DOHH2 (cell line): ENCODE measurements at regions not wholly inside any gene's neighbourhood (a gene's known extent, or its start where the extent isn't known, plus 50 kb on each side); places are given as distances from the start of the nearest gene placed in this dataset.

Experiments
- H3F3A ChIP-seq: fragments of 200-600 bp; sonication (generic), shearing (Covaris generic); 2 replicates; pipeline ENCODE4 v1.6.0; 2016; ENCODE audit warnings: antibody characterized with exemption, mild to moderate bottlenecking; ENCODE audit not compliant: control insufficient read depth, insufficient read depth
- H3K27ac ChIP-seq: fragments of 200-600 bp; sonication (generic); 2 replicates; pipeline ENCODE4 v1.5.1; 2014; ENCODE audit warnings: low read depth, mild to moderate bottlenecking, low read length, moderate library complexity
- H3K27me3 ChIP-seq: fragments of 200-600 bp; sonication (generic); 2 replicates; pipeline ENCODE4 v1.6.1; 2014; ENCODE audit warnings: mild to moderate bottlenecking, low read length, mixed read lengths; ENCODE audit not compliant: control insufficient read depth
- H3K36me3 ChIP-seq: fragments of 200-600 bp; sonication (generic); 2 replicates; pipeline ENCODE4 v1.6.1; 2014; ENCODE audit warnings: mild to moderate bottlenecking, low read length, moderate library complexity, mixed read lengths; ENCODE audit not compliant: control insufficient read depth
- H3K4me1 ChIP-seq: fragments of 200-600 bp; sonication (generic); 2 replicates; pipeline ENCODE4 v1.6.1; 2014; ENCODE audit warnings: mild to moderate bottlenecking, low read length, mixed read lengths; ENCODE audit not compliant: control insufficient read depth
- H3K4me2 ChIP-seq: fragments of 200-600 bp; sonication (generic); 2 replicates; pipeline ENCODE4 v1.6.0; 2014; ENCODE audit warnings: mild to moderate bottlenecking, low read length, moderate library complexity
- H3K4me3 ChIP-seq: fragments of 200-600 bp; sonication (generic); 2 replicates; pipeline ENCODE4 v1.5.1; 2014; ENCODE audit warnings: mild to moderate bottlenecking, low read length, mixed read lengths
- H3K79me2 ChIP-seq: fragments of 200-600 bp; sonication (generic); 2 replicates; pipeline ENCODE4 v1.6.1; 2014; ENCODE audit warnings: mild to moderate bottlenecking, low read length, mixed read lengths; ENCODE audit not compliant: control insufficient read depth
- H3K9me2 ChIP-seq: fragments of 200-600 bp; sonication (generic); replicated peaks from 2 replicates; pipeline ENCODE4 v1.6.1; 2014; ENCODE audit warnings: mild to moderate bottlenecking, low read length, mixed read lengths; ENCODE audit not compliant: control insufficient read depth
- H3K9me3 ChIP-seq: fragments of 200-600 bp; sonication (generic); 2 replicates; pipeline ENCODE4 v1.6.1; 2014; ENCODE audit warnings: antibody characterized with exemption, low read length, mixed read lengths; ENCODE audit not compliant: control insufficient read depth, insufficient read depth
- H4K20me1 ChIP-seq: fragments of 200-600 bp; sonication (generic); 2 replicates; pipeline ENCODE4 v1.6.0; 2014; ENCODE audit warnings: low read depth, mild to moderate bottlenecking, antibody characterized with exemption, low read length, moderate library complexity; ENCODE audit not compliant: control insufficient read depth, insufficient read depth
- EZH2phosphoT487 ChIP-seq: fragments of 200-600 bp; sonication (generic); IDR thresholded peaks from 2 replicates; pipeline ENCODE4 v1.6.1; 2017; ENCODE audit warnings: borderline replicate concordance, mild to moderate bottlenecking, antibody characterized with exemption, low read length, moderate library complexity, mixed read lengths
- TF ChIP-seq, protein P1 (sequence below): fragments of 200-600 bp; sonication (generic); IDR thresholded peaks from one replicate; pipeline ENCODE4 v1.5.1; 2014; ENCODE audit warnings: antibody characterized with exemption, mild to moderate bottlenecking, low read depth, low read length; ENCODE audit not compliant: poor library complexity, severe bottlenecking

DNA sequence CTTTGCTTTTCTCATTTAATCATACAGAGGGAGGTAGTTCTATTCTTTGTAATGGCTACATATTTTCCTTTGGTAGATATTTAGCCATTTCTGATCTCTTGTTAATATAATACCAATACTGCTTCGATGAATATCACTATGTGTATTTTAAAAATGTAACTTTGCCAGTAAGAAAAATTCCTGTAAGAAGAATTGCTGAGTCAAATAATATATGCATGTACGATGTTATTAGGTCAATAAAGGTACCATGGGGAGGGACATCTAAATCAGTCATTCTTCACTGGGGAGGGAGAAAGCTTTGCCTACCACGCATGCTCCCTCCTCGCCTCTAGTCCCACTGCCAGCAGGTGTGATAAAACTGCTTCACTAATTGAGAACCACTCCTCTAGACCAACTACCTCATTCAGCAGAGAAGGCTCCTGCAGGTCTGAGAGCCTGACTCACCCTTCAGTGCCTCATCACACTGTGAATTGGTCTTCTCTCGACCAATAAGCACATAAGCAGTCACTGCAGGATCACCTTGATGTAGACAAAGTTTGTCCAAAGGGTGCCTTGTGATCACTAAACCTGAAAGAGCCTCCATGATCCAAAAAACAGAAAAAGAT is 56.1 kb upstream of the TBCA start:
- TF ChIP-seq, protein P1, sequence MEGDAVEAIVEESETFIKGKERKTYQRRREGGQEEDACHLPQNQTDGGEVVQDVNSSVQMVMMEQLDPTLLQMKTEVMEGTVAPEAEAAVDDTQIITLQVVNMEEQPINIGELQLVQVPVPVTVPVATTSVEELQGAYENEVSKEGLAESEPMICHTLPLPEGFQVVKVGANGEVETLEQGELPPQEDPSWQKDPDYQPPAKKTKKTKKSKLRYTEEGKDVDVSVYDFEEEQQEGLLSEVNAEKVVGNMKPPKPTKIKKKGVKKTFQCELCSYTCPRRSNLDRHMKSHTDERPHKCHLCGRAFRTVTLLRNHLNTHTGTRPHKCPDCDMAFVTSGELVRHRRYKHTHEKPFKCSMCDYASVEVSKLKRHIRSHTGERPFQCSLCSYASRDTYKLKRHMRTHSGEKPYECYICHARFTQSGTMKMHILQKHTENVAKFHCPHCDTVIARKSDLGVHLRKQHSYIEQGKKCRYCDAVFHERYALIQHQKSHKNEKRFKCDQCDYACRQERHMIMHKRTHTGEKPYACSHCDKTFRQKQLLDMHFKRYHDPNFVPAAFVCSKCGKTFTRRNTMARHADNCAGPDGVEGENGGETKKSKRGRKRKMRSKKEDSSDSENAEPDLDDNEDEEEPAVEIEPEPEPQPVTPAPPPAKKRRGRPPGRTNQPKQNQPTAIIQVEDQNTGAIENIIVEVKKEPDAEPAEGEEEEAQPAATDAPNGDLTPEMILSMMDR = no peak
- TF ChIP-seq EZH2phosphoT487 = no peak
- H3K27ac ChIP-seq = no peak overlapping the region

DNA sequence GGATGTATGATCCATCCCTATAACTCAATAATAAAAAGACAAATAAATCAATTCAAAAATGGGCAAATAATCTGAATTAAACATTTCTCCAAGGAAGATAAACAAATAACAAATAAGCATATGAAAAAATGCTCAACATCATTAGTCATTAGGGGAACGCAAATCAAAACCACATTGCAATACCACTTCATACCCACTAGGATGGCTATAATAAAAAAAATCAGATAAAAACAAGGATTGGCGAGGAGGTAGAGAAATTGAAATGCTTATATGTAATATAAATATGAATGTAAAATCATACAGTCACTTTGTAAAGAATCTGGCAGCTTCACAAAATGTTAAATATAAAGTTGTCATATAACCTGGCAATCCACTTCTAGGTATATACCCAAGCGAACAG is 52.3 kb upstream of the TBCA start:
- Histone ChIP-seq H3K27me3 (peaks cover 2% of the 10 kb centered on the region; the same call in 1 of the 2 replicates), H3K9me3 (no peaks in the 10 kb centered on the region), H3K4me3 (no peak overlapping the region), H3F3A (no peaks in the 10 kb centered on the region), H3K36me3 (no peaks in the 10 kb centered on the region), H3K79me2 (no peaks in the 10 kb centered on the region), H3K4me1 (no peaks in the 10 kb centered on the region), H4K20me1 (no peaks in the 10 kb centered on the region), H3K9me2 (no peaks in the 10 kb centered on the region), H3K27ac (no peak overlapping the region), H3K4me2 (no peak overlapping the region)
- TF ChIP-seq, protein P1 = peak; percentile 11
- no peak for TF ChIP-seq EZH2phosphoT487

More for the DNA sequence above, 56.1 kb upstream of the TBCA start:
- Histone ChIP-seq H3K36me3 (no peaks in the 10 kb centered on the region), H3F3A (no peaks in the 10 kb centered on the region), H3K4me3 (no peak overlapping the region), H3K9me3 (no peaks in the 10 kb centered on the region; the same call in 1 of the 2 replicates), H3K9me2 (no peaks in the 10 kb centered on the region), H4K20me1 (no peaks in the 10 kb centered on the region), H3K79me2 (no peaks in the 10 kb centered on the region), H3K4me1 (no peaks in the 10 kb centered on the region), H3K27me3 (peaks cover 2% of the 10 kb centered on the region; the same call in 1 of the 2 replicates), H3K4me2 (no peak overlapping the region)
